Stimulated activated CD4-positive, alpha-beta T cell treated with anti-CD3 and anti-CD28 coated beads, Interleukin-12 subunit alpha, Interleukin-12 subunit beta, amount 100 ng/mL, for 48 hours (primary cell): ENCODE measurements at regions not wholly inside any gene's neighbourhood (a gene's known extent, or its start where the extent isn't known, plus 50 kb on each side); places are given as distances from the start of the nearest gene placed in this dataset.
"Not testable (repeated sequence)": the region's sequence is repeated elsewhere in the genome, so short reads cannot be mapped to it uniquely, and the experiment has no call there.

Experiments
- DNase-seq, 3 donors: peaks; one replicate each; pipeline ENCODE4 v3.0.0-alpha.2; 2020; ENCODE audit warnings: low read depth in 2 of 3, low spot score in 1 of 3

DNA sequence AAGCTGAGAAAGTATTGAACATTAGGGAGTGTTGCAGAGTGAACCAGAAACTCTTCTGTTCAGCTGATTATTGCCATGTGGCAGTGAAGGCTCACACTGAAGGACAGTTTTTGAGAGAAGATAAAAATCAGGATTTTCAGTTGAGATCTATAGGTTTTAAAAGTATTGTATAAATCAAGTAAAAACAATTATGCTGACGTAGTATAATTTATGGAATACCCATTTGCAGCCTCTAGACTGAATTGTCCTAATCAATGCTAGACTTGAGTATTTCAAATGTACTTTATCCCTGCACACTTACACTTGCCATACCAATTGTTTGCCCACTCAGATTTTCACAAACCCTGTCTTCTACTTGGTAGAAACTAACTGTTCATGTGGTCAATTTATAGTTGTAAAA, 245.8 kb downstream of the FRK start:
- DNase-seq, result no peak

DNA sequence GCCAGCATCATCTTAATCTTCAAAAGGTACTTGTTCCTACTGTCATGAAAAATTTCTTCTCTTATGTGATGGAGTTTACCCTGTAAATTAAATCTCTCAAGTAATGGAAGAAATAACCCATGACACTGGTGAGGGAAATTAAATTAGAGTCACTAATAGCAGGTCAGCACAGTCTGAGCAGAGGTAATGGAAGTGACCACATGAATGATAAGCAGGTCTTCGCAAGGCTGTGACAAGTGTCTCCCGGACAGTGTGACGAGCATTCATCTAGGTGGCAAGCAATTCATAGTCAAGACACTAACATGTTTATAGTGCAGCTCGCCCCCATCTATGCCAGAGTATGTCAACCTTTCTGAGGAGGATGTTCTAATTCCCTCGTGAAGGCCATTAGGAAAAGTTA, 249.2 kb downstream of the FRK start:
- DNase-seq, result no peak

DNA sequence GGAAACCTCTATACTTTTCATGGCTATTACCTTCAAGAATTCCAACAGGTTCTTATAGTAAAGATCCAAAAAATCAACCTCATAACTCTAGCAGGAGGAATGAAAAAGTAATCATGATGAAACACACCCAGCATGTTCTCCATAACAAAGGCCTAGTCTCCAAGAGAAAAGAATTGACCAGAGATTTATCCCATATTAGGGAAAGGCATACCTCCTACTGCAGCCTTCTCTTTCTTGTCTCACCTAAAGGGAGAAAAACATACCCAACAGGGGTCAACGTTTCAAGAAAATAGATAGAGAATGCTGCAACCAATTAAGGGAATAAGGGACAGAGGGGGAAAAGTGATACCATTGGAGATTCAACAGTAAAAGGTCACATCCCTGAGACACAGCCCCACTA, 262.5 kb downstream of the FRK start:
- DNase-seq, result no peak

DNA sequence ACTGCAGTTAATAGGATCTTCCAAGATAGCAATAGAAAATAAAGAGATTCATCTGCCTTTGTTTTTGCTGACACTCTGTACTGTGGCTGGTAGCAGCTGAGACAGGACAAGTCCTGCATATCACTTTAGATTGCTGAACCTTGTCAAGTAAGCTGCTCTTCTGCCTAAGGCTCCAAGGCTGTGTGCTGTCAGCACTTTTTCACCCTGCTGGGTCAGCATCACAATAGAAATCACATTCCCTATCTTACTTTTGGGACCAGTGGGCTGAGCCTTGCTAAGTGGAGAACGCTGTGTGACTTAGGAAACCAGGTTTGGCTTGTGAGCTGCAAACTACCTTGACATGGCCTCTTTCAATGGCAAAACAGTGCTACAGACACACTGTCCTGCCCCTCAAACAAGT, 263.9 kb downstream of the FRK start:
- no peak for DNase-seq

DNA sequence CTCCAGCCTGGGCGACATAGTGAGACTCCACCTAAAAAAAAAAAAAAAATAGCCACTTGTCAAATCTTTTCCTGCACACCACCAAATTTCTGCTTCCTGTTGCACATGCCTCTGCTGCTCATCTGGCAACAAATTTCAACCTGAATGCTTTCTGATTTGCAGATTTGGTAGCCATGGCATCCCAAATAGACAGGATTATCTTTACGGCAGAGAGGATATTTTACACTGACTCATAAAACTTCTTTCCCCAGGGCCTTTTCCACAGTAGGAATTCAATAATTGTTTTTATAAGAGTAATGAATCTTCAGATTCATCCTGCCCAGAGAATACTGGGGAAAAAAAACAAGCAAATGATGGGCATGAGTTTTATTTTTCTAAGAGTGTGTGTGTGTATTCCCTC, 264.6 kb downstream of the FRK start:
- DNase-seq, result no peak

DNA sequence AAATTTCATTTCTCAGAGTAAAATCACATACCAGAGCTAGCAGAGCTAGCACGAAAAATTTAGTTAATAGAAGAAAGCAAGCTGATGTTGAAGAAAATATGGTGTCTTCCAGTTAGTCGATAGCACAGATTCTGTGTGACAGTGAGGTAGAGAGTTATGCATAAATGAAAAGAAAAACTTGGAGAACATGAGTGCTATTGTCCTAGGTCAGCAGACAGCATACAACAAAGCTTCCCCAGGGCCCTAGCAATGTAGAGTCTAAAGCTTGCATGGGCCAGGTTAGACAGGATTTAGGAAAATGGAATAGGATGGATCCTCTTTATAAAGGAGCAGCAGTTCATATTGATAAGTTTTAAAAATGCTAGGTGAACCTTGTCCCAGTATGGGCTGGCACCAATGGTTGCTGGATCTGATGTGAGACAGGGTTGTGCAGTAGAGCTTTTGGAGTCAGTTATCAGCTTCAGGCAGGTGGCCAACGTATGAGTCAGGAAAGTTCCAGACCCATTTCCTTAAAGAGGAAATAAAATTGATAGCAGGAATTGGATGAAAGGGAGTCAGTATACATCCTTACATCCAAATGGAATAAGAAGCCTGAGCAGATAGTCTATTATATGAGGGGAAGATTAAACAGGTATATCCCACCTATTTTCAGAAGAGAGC, 277.2 kb downstream of the FRK start:
- no peak for DNase-seq

DNA sequence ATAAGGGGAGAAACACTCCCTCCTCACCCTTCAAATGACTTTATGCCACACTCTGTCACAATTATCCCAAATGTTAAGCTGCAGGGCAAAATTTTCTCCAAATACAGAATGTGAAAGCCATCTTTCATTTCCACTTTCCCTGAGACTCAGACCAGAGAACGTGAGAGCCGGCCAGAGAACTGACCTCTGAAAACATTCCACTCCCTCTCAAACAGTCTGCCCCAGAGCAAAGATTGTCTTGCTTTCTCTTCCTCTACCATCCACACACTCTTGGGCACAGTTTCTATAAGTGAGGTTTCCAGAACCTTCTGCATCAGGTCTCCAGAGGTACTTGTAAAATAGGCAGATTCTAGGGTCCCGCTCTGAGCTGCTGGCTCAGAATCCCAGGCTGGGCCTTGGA, 278.1 kb downstream of the FRK start:
- DNase-seq, result no peak

DNA sequence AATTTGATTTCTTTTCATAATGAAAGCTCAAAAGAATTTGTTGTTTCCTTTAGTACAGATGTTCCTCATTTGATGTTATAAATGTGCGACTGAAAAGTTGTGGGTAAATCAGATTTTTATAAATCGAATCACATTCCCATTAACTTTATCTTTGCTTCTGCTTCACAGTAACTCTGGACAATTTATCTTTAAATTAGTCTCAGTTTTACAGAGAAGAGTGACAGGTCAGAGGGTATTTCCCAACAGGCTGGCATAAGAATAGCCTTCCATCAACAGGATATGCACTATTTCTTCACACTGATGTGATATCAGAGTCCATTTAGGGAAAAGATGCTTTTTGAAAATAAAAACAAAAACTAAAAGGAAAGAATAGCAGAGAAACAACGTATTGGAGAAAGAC, 286.9 kb downstream of the FRK start:
- DNase-seq, result no peak

DNA sequence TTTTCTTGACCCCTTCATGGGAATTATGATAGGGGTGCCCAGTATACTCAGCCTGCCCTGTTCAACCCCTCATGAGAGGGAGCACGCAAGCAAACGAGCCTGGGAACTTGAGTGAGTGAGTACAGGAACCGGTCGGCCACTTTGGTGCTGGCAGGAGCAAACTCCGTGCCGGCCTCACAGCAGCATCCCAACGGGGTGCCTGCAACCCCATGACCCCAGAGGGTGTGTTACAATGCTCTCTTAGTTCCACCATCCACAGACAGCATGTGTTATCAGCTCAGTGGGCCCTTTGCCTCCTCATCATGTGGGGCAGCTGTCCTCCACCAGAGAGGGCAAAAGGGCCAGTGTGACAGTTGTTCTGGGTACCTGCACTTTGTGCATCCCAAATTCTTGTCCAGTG, 289.8 kb downstream of the FRK start:
- no peak for DNase-seq

DNA sequence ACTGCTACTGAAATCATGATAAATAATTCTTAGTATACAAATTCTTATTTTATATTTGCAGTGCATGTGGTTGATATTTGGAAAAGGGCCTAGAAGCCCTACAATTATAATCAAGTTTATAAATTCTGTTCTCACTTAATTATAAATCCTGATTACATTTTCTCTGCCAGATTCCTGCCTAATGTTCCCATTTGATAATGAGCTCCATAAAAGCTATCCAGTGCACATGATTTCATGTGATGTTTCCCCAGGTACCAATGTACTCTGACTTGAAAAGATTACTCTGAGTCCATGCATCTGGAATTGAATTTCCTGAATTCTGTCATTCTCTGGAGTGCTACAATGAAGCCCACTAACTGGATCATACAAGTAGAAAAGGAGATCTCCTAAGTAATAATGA, 292.2 kb downstream of the FRK start:
- no peak for DNase-seq

DNA sequence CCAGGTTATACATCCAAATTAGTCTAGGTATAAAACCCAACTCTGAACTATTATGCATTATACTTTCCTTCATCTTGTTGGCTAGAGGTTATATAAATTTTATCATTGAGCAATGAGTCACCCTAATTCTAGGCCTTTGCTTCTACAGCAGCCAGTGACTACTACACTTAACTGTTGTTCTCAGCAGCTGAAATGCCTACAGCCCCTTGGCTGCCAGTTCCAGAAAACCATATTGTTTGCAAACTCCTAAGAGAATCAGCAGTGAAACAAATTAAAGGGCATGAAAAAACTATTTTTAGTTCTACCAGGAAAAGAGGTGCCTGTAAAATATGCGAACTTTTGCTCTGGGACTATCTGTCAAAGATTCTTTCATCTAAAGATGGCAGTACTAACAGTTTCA, 292.8 kb downstream of the FRK start:
- DNase-seq, result no peak

DNA sequence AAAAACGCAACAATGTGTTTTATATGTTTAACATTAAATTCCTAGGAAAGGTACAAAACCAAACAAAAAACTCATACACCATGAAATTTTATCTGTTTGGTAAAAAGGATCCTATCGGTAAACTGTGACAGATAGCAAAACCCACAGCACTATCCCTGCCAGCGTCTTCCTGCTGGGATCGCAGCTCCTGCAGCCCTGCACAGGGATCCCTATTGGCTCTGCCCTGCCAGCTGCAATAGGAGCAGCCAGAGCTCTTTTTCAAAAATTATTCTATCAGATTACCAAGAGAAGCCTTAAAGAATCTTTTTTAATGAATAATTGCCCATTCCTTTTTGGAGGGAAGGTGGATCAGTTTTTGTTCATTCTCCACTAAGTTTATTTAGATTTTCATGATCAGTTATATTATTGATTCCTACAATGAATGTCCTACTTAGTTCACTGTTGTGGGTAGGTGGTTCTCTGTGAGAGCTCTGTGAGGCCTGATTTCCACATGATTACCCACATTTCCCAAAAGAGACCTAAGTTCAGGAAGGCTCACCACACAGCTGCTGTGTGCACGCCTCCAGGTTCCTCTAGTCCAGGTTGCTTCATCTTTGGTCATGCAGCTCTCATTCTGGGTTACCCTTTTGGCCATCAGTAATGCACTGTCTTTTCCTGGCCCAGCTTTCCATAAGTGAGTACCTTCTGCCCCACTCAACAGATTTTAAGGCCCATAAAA, 293.8 kb downstream of the FRK start:
- DNase-seq, result no peak

DNA sequence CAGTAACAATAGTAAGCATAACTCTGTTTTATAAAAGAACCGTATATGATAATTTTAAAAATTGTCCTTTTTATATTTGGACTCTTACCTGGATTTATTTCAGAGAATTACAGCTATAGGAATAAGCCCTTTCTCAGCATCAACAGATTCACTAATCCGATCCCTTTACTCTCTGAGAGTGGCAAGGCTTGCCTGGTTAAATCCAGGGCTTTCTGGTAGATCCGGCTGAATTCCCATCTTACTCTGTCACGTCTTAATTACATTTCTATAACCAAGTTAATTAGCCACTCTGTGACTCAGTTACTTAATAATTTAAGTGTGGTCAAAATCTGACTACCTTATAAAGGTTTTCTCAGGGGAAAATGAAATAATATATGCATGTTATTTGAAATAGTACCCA, 294.7 kb downstream of the FRK start:
- DNase-seq, result no peak

DNA sequence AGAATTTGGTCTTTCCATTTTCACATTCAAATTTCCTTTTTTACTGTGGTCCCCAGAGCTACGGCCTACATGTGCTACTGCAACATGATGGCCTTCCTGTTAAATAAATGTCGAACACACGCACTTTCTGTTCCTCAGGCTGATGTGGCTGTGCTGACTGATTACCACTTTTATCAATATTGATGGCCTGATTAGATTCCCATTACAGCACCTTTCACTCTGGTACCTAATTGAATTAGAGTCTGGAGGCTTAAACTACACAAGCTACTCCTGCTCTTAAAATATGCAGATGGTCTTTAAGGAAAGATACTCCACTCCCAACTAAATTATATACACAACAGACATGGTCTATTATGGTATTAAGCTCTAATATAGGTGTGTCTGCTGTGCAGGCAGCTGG, 301.6 kb downstream of the FRK start:
- DNase-seq, result no peak

DNA sequence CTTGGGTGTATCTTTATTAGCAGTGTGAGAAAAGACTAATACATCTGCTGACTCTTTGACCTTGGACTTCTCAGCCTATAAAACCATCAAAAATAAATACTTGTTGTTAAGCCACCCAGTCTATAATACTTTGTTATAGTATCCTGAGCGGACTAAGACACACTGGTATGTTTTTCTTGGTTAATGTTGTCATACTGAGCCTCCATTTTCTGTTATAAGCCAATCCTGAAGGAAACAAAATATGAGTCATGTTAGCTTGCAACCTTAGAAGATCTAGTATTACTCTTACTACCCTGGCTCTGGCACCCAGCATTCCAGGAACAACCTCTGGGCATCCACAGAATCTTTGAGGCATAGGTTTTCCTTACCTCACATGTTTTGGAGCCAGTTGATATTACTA, 307.2 kb downstream of the FRK start:
- no peak for DNase-seq

DNA sequence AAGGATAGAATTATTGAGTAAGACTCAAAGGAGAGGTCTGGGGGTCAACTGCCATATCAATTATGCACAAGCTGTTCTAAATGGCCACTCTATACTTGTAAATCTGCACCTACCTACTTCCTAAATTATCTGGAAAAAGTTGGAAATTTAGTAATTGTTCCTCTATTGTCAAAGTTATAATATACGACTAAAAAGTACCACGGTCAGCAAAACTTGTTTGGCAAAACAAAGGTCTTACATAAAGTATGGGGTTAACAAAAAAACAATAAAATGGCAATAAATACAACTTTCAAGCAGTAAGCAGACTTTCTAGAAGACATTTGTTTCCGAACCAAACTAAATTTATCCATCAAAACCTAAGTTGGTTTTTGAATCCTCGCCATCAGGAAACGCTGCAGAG, 309.7 kb downstream of the FRK start:
- DNase-seq, result no peak

DNA sequence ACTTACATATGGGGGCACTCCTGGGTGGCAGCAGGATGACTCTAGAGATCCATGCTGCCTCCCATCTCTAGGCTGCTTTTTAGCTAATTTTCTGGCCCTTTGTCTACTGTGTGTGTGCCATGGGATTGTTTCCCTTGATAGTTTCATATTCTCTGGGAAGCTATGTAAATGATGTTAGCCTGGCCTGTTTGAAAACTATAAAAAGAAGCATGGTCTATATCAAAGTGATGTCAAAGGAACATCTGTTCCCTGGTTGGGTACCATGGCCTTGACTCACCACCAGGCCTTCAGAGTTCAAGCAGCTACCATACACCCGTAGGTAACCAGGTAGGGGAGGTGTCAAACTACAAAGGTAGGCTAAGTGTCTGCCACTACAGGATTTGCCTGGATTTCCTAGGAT, 310.4 kb downstream of the FRK start:
- no peak for DNase-seq

DNA sequence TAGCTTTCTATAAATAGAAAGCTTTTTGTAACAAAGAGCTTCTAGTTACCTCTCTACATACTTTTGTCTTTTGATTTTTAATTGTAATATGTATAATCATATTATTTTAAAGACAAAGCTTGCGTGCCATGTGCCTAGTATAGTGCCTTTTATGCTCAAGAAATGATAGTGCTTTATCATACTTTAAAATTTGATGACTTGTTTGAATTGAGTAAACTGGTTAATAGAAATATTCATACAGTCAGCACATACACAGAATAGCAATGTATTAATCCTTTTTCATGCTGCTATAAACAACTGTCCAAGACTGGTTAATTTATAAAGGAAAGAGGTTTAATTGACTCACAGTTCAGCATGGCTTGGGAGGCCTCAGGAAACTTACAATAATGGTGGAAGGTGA, 313.0 kb downstream of the FRK start:
- no peak for DNase-seq

DNA sequence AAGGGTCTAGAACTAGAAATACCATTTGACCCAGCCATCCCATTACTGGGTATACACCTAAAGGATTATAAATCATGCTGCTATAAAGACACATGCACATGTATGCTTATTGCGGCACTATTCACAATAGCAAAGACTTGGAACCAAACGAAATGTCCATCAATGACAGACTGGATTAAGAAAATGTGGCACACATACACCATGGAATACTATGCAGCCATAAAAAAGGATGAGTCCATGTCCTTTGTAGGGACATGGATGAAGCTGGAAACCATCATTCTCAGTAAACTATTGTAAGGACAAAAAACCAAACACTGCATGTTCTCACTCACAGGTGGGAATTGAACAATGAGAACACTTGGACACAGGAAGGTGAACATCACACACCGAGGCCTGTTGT, 314.1 kb downstream of the FRK start:
- not testable (repeated sequence) for DNase-seq

DNA sequence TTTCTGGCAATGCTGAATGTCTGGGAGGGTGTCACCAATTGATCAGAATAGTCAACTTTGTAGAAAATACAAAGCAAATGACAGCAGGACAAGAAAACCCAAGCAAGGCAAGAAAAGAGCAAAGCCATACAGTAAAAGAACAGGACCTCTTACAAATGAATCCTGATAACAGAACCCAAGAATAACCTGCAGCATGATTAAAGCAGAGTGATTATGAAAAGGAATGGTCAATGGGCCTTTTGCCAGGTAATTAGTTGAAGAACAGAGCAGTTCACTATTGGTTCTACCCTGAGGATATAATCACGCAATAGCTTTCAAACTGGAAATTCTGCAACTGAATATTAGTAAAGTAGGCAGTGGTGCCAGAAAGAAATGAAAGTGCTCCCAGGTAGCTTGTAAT, 319.8 kb downstream of the FRK start:
- no peak for DNase-seq

DNA sequence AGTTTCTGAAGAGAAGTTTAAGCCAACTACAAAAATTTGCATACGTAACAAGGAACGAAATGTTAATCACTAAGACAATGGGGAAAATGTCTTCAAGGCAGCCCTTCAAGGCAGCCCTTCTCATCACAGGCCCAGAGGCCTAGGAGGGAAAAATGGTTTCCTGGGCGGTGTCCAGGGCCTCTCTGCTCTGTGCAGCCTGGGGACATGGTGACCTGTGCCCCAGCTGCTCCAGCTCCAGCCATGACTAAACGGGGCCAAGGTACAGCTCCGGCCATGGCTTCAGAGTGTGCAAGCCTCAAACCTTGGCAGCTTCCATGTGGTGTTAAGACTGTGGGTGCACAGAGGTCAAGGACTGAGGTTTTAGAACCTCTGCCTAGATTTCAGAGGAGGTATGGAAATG, 325.1 kb downstream of the FRK start:
- no peak for DNase-seq

DNA sequence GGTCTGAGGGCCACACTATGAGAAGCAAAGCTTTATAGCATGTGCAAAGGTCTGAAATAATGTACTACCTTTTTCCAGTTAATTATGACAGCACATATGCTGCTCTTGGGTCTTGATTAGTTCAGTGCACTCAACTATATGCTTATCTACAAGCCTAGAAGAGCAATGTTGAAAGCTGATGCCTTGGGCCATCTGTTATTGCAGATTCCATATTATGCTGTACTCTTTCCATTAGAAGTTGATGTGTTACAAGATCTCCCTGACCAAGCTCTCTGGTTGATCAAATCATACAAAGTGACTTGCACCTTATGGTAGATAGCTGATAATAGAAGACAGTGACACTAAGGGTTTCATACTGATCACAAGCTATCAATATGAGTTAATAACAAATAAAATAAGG, 327.3 kb downstream of the FRK start:
- no peak for DNase-seq

DNA sequence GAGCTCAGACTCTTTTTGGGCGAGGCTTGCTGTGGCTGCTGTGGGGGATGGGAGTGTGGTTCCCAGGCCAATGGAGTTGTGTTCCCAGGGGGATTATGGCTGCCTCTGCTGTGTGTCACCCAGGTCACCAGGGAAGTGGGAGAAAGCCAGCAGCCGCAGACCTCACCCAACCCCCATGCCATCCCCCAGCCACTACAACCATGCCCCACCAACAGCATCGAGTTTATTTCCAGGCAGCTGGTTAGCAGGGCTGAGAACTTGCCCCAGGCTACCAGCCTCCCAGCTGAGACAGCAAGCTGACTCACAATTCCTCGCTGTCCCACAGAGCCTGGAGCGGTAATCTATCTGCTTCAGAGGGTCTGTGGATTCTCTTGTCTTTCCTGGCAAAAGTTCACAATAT, 331.7 kb downstream of the FRK start:
- no peak for DNase-seq
